Gastrocnemius medialis (tissue), 4 donors: ENCODE measurements at regions not wholly inside any gene's neighbourhood (a gene's known extent, or its start where the extent isn't known, plus 50 kb on each side); places are given as distances from the start of the nearest gene placed in this dataset.

ENCODE experiments used
- ATAC-seq, 2 donors: fragments of 150-250 bp; one replicate each; pipeline ENCODE4 v1.9.1; 2016
- DNase-seq, 2 donors: peaks; one replicate each; pipeline ENCODE4 v3.0.0-alpha.2; 2019
- H3K27ac ChIP-seq, 4 donors: fragments of 200-600 bp; sonication (generic); 1 replicate in 1 of 4; 2 replicates in 3 of 4; pipeline ENCODE4 v1.5.1; 2016 to 2018; ENCODE audit warnings: mild to moderate bottlenecking in 2 of 4, moderate library complexity in 1 of 4
- H3K27me3 ChIP-seq, 3 donors: fragments of 200-600 bp; sonication (generic) in 2 of 3; 1 replicate in 1 of 3; 2 replicates in 2 of 3; pipeline versions ENCODE4 v1.5.1 to v1.6.0; 2016 to 2019; ENCODE audit warnings: mild to moderate bottlenecking in 1 of 3, moderate library complexity in 1 of 3
- H3K36me3 ChIP-seq, 2 donors: fragments of 200-600 bp; sonication (generic) in 1 of 2; one replicate each; pipeline ENCODE4 v1.5.1; 2017 to 2018
- H3K4me1 ChIP-seq, 2 donors: fragments of 200-600 bp; sonication (generic) in 1 of 2; one replicate each; pipeline ENCODE4 v1.5.1; 2016 to 2017; ENCODE audit warnings: mild to moderate bottlenecking in 2 of 2
- H3K4me3 ChIP-seq, 4 donors: fragments of 200-600 bp; sonication (generic) in 3 of 4; 1 replicate in 1 of 4; 2 replicates in 3 of 4; pipeline ENCODE4 v1.5.1; 2016 to 2019; ENCODE audit warnings: mild to moderate bottlenecking in 2 of 4
- H3K9me3 ChIP-seq, 3 donors: fragments of 200-600 bp; sonication (generic) in 2 of 3; 1 replicate in 1 of 3; 2 replicates in 2 of 3; pipeline ENCODE4 v1.5.1; 2016 to 2019
- POLR2A ChIP-seq, 2 donors: fragments of 450-650 bp; IDR thresholded peaks; one replicate each; pipeline ENCODE4 v1.6.1; 2017; ENCODE audit warnings: antibody characterized with exemption in 2 of 2, mild to moderate bottlenecking in 2 of 2, moderate library complexity in 2 of 2
- in situ Hi-C, 4 donors: fragments of 200-750 bp; cut with MboI; loops; one replicate each; pipeline versions ENCODE4 v1.15.0 to v1.8.0; 2017; ENCODE audit warnings: low sequenced_read_pairs in 4 of 4
- intact Hi-C: fragments of 100-400 bp; cut with DNase I; formaldehyde crosslinking; loops from one replicate; pipeline ENCODE4 v1.15.1; 2023; ENCODE audit warnings: low total_unique reads
- TF ChIP-seq, protein P1 (sequence below), 5 experiments: fragments of 450-650 bp in 3 of 5; fragments of 200-600 bp in 2 of 5; sonication (generic) in 2 of 5; IDR thresholded peaks in 4 of 5; conservative IDR thresholded peaks in 1 of 5; 1 replicate in 4 of 5; 2 replicates in 1 of 5; pipeline ENCODE4 v1.5.1; 2016 to 2019; ENCODE audit warnings: antibody characterized with exemption in 5 of 5, mild to moderate bottlenecking in 3 of 5, moderate library complexity in 3 of 5

DNA sequence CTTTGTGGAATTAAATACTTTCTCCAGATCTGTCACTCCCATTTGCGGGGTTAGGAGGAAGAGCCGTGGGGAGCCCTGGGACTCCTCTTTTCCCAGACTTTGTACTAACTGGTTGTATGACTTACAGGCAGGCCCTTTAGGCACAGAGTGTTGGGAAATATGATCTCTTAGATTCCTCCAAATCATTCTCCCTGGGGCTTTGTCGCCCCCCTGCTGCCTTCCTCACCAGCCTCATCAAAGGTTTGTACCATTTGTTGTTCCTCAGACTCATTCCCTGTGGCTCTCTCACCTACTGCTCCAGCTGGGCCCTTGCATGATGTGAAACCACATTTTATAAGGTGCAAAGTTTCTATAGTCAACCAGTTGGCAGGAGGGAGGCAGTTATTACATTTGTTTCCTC lies 56.4 kb downstream of the CRYGS start:
- intact Hi-C loops: no loop called here
- Histone ChIP-seq H3K27ac (no peak overlapping the region), H3K4me1 (no peaks in the 10 kb centered on the region), H3K36me3 (no peaks in the 10 kb centered on the region), H3K9me3 (no peaks in the 10 kb centered on the region), H3K27me3 (no peaks in the 10 kb centered on the region), H3K4me3 (no peak overlapping the region)
- TF ChIP-seq, protein P1, sequence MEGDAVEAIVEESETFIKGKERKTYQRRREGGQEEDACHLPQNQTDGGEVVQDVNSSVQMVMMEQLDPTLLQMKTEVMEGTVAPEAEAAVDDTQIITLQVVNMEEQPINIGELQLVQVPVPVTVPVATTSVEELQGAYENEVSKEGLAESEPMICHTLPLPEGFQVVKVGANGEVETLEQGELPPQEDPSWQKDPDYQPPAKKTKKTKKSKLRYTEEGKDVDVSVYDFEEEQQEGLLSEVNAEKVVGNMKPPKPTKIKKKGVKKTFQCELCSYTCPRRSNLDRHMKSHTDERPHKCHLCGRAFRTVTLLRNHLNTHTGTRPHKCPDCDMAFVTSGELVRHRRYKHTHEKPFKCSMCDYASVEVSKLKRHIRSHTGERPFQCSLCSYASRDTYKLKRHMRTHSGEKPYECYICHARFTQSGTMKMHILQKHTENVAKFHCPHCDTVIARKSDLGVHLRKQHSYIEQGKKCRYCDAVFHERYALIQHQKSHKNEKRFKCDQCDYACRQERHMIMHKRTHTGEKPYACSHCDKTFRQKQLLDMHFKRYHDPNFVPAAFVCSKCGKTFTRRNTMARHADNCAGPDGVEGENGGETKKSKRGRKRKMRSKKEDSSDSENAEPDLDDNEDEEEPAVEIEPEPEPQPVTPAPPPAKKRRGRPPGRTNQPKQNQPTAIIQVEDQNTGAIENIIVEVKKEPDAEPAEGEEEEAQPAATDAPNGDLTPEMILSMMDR (IDR thresholded peaks at IDR 0.05 in 4 of 5, conservative IDR thresholded peaks at IDR 0.05 in 1 of 5): no peak
- TF ChIP-seq POLR2A (IDR thresholded peaks at IDR 0.05): no peak
- ATAC-seq: no peak
- no peak for DNase-seq
- in situ Hi-C loops: no loop called here

DNA sequence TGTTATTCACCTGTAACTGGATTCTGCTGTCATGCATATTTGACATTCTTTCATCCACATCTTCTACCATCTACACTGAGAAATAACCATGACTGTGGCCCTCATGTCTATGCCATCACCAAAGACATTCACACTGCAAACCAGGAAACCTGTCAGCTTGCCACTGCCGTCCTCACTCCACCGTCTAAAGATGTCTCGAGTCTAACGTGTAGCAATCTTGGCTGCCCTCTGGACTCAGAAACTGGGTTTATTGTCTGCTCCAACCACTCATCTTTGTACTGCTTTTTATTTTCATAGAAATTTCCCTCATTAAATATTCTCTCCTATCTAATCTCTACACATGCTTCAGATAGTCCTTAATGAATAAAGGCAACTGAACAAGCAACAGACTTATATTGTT lies 57.1 kb downstream of the CRYGS start:
- in situ Hi-C loops: no loop called here
- intact Hi-C loops: no loop called here
- H3K27me3 ChIP-seq: no peaks in the 10 kb centered on the region
- no peaks in the 10 kb centered on the region for H3K9me3 ChIP-seq
- no peak for TF ChIP-seq POLR2A (IDR thresholded peaks at IDR 0.05)
- TF ChIP-seq, protein P1 (IDR thresholded peaks at IDR 0.05 in 4 of 5, conservative IDR thresholded peaks at IDR 0.05 in 1 of 5): no peak
- H3K4me1 ChIP-seq: no peaks in the 10 kb centered on the region
- DNase-seq (no peak), ATAC-seq (no peak)
- no peak overlapping the region for H3K27ac ChIP-seq
- no peaks in the 10 kb centered on the region for H3K36me3 ChIP-seq
- H3K4me3 ChIP-seq: no peak overlapping the region

DNA sequence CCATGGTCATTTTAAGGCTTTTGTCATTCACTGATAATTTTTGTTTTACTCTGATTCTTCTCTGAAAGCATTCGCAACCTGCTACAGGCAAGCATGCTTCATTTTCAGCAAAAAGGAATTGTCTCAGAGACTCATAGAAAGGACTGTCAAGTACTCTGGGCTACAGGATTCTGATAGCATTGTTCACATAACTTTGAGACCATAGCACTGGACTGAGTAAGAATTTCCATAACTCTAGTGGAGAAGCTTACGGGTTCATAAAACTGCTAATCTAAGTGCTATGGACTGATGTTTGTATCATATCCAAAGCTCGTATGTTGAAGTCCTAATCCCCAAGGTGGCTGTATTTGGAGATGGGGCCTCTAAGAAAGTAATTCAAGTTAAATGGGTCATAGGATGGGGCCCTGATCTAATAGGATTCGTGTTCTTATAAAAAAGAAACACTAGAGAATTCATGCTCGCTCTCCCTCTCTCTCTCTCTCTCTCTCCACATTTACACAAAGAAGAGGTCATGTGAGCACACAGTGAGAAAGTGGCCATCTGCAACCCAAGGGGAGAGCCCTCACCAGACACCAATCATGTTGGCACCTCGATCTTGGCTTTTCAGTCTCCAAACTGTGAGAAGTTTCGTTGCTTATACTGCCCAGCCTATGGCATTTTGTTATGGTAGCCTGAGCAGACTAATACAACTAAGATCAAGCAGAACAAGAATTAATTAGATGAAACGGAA lies 60.4 kb downstream of the CRYGS start:
- no peak for ATAC-seq
- no peaks in the 10 kb centered on the region for H3K9me3 ChIP-seq
- in situ Hi-C loops (no loop called here), intact Hi-C loops (no loop called here)
- no peak overlapping the region for H3K4me3 ChIP-seq
- no peak overlapping the region for H3K27ac ChIP-seq
- no peak for DNase-seq
- TF ChIP-seq POLR2A (IDR thresholded peaks at IDR 0.05): no peak
- TF ChIP-seq, protein P1 (IDR thresholded peaks at IDR 0.05 in 4 of 5, conservative IDR thresholded peaks at IDR 0.05 in 1 of 5): no peak
- H3K4me1 ChIP-seq: no peaks in the 10 kb centered on the region
- H3K27me3 ChIP-seq: no peaks in the 10 kb centered on the region
- no peaks in the 10 kb centered on the region for H3K36me3 ChIP-seq

DNA sequence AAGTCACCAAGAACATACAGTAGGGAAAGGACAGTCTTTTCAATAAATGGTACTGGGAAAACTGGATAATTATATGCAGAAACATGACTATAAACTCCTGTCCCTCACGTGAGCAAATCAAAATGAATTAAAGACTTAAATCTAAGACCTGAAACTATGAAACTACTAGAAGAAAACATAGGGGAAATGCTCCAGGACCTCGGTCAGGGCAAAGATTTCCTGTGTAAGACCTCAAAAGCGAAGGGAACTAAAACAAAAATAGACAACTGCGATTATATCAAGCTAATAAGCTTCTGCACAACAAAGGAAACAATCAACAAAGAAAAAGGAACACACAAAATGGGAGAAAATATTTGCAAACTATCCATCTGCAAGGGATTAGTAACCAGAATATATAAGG lies 62.7 kb downstream of the CRYGS start:
- no peaks in the 10 kb centered on the region for H3K36me3 ChIP-seq
- DNase-seq: no peak
- no peak for TF ChIP-seq POLR2A (IDR thresholded peaks at IDR 0.05)
- H3K4me1 ChIP-seq: no peaks in the 10 kb centered on the region
- H3K27ac ChIP-seq: no peak overlapping the region
- intact Hi-C loops: no loop called here
- ATAC-seq: no peak
- no peak overlapping the region for H3K4me3 ChIP-seq
- H3K9me3 ChIP-seq: no peaks in the 10 kb centered on the region
- H3K27me3 ChIP-seq: no peaks in the 10 kb centered on the region
- in situ Hi-C loops: no loop called here

DNA sequence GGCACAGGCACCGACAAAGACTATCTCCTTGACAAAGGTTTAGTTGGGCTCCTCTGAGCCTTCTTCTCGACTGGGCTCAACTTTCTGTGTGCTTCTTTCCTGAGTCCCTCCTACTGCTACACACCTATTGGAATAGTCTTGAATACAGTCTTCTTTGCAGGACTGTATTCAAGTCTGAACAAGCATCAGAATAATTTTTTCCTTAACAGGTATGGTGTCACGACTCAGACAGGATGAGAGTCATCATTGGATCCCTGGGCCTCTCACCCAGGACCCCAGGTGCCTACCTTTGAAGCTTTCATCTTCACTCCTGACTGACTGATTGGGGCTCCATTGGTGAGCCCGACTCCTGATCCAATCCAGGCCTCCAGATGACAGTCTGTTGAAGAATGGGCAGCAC lies 66.3 kb downstream of the CRYGS start:
- Histone ChIP-seq H3K9me3 (no peaks in the 10 kb centered on the region), H3K36me3 (no peaks in the 10 kb centered on the region), H3K27me3 (no peaks in the 10 kb centered on the region), H3K27ac (no peak overlapping the region), H3K4me1 (no peaks in the 10 kb centered on the region), H3K4me3 (no peak overlapping the region)
- ATAC-seq: no peak
- intact Hi-C loops: no loop called here
- TF ChIP-seq, protein P1 (IDR thresholded peaks at IDR 0.05 in 4 of 5, conservative IDR thresholded peaks at IDR 0.05 in 1 of 5): no peak
- no peak for TF ChIP-seq POLR2A (IDR thresholded peaks at IDR 0.05)
- in situ Hi-C loops: no loop called here
- no peak for DNase-seq
